Left colon (tissue), 2 donors: ENCODE measurements at regions not wholly inside any gene's neighbourhood (a gene's known extent, or its start where the extent isn't known, plus 50 kb on each side); places are given as distances from the start of the nearest gene placed in this dataset.

ENCODE experiments used
- ATAC-seq: fragments of 200-7000 bp; cut with Tn5 transposase; one replicate; pipeline ENCODE4 v1.9.1; 2020; ENCODE audit warnings: mild to moderate bottlenecking, moderate library complexity
- DNase-seq, 2 donors: peaks; one replicate each; pipeline ENCODE4 v3.0.0-alpha.2; 2020
- intact Hi-C, 2 donors: fragments of 100-400 bp; cut with DNase I in 1 of 2; cut with micrococcal nuclease in 1 of 2; formaldehyde crosslinking; loops; one replicate each; pipeline versions ENCODE4 v1.11.2 to v1.14.0; 2022; cut with DNase I, micrococcal nuclease
- donor health status: DM: no; HTN: no; CAD: no.
- donor health status: DM: yes; HTN: yes; CAD: no.

DNA sequence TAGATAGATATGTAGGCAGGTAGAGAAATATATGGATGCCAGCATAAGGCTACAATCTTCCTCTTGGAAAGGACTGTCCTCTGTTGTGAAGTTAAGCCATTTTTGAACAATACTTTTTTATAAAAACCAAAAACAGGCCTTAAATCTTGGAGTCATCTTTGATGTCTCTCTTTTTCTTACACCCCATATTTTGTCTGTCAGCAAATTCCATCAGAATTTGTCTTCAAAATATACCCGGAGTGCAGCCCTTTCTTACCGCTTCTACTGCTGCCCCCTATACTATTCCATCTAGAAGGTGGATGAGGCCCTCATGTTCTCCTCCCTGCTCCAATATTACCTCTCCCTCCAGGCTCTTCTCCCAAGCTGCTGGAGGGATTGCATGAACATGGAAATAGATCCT lies 326.5 kb downstream of the HAPSTR1 start:
- DNase-seq, result no peak
- intact Hi-C loops, result no loop called here
- ATAC-seq, result no peak

DNA sequence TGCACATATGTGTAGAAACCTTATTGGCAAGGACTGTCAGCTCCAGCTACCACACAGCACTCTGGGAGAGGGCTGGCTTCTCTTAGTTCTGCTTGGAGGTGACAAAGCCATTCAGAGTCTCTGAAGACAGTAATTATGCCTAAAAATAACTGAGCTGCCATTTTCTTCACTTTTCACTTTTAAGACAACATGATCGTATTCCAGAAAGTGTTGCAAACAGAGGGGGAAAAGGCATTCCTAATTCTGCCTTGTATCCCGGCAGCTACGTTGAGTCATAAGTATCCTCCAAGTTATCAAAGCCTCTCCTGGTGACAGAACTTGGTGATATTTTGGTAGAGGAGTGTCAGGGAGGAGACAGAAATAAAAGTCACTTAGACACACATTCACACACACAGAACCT lies 327.7 kb downstream of the HAPSTR1 start:
- intact Hi-C loops, result no loop called here
- ATAC-seq (no peak), DNase-seq (no peak)

DNA sequence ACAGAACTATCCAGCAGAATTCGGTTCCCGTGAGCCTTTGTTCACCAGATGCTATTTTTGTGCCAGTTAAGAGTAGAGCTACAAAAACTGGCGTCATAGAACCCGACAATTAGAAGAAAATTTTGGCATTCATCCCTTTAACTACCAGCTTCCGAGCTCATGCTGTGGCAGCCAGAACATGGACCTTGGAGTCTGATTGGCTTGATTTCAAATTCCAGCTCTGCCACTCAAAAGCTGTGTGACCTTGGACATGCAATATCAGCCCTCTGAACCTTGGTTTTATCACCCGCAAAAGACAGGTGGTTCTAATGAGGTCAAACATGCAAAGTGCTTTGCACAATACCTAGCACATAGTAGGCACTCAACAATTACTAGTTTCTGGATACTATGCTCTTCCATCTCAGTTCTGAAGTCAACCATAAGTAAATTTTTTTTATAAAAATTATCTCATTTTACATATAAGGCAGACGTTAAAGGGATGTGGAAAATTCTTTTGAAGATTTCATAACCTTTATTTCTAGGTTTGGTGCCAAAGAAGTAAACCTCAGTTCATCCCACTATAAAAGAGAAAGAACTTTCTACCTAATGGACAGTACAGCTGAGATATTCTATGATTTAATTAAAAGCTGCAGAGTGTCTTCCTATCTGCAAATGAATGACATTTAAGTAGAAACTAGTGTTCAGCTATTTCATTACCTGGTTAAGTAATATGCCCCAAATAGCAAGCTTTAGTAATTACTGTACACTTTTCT lies 331.5 kb downstream of the HAPSTR1 start:
- no peak for DNase-seq
- intact Hi-C loops, result no loop called here
- ATAC-seq, result peak; percentile 68

DNA sequence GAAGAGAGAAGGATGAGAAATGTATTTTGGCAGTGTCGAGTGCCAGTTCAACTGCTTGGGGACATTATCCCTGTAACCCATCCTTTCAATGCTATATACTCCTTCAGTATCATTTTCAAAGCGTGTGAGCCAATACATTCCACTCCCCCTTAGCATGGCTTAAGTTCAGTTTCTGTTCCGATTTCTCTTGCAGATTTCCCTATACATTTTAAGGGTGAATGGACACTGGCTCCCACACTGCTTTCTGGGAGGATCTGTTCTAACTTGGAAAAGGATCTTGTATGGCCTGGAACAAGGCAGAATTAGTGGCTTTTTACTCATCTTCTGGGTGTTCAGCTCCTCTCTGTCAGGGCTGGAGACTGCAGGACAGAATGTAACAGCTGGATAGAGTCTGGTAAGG lies 333.8 kb downstream of the HAPSTR1 start:
- DNase-seq, result no peak
- intact Hi-C loops, result no loop called here
- ATAC-seq, result no peak

GRCh38 chr16:9428355-9429005 lies 337.0 kb downstream of the HAPSTR1 start:
- peak; percentile 89 for ATAC-seq

DNA sequence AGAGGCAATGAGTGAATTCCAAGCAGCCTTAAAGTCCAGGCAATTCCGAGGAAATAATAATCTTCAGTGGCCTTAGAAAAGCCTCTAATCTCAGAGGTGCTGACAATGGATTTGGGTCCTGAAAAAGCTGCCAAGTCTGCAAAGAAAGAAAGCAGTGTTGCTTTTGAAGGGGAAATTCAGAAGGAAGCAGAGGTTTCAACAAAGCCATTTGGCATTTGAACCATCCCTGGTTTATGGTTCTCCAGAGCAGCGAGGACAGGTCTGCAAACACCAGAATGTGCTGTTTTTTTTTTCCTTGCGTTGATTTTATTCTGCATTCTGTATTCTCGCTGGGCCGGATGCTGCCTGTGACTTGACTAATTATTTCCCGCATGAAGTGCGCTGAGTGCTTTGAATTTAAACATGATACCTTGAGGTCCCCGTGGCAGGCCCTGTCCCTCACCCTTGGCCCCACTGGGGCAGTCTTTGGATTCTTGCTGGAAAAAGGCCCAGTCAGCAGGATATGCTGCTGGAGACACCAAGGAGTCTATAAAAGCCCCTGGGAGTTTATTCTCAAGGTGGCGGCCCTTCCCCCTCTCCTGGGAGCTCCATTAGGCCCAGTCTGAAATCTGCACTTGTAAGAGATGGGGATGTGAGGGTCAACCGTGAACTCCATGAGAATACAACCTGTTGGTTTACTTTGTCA lies 338.3 kb downstream of the HAPSTR1 start:
- ATAC-seq (no peak), DNase-seq (no peak)
- intact Hi-C loops, result no loop called here

More at GRCh38 chr16:9428355-9429005, 337.0 kb downstream of the HAPSTR1 start:
- intact Hi-C loops, result no loop called here
- peak in 1 of 2 donors; percentile 9 for DNase-seq

DNA sequence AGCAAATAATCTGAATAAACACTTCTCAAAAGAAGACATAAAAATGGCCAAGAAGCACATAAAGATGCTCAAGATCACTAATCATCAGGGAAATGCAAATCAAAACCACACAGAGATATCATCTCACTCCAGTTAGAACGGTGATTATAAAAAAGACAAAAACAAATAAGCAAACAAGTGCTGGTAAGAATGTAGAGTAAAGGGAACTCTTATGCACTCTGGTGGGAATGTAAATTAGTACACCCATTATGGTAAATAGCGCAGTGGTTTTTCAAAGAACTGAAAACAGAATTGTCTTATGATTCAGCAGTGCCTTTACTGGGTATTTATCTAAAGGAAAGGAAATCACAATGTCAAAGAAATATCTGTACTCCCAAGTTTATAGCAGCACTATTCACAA lies 343.2 kb downstream of the HAPSTR1 start:
- ATAC-seq, result no peak
- no peak for DNase-seq
- intact Hi-C loops, result no loop called here

- intact Hi-C loops, result no loop called here
Measured at GRCh38 chr16:9436175-9436574, 344.7 kb downstream of the HAPSTR1 start.

GRCh38 chr16:9437115-9437514 lies 345.7 kb downstream of the HAPSTR1 start:
- DNase-seq, result no peak
- intact Hi-C loops, result no loop called here
- peak; percentile 36 for ATAC-seq

More at GRCh38 chr16:9436175-9436574, 344.7 kb downstream of the HAPSTR1 start:
- no peak for ATAC-seq
- no peak for DNase-seq

DNA sequence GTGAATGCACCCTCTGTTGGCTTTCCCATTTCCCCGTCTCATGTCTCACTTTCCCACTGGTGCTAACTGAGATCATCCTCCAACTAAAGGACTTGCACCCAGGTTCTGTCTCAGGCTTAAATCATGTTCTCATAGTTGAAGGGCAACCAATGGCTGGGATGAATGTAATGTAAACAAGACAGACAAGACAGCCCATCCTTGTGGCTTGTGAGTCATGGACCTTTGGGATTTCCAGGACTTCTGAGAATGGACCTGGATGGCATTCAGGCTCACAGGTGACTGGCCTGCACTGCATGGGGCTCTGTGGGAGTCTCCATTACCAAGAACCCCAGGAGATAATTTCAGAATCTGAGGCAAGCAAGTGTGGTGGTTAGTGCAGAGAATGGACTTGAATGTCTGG lies 347.5 kb downstream of the HAPSTR1 start:
- intact Hi-C loops, result no loop called here
- ATAC-seq, result no peak
- DNase-seq, result no peak

DNA sequence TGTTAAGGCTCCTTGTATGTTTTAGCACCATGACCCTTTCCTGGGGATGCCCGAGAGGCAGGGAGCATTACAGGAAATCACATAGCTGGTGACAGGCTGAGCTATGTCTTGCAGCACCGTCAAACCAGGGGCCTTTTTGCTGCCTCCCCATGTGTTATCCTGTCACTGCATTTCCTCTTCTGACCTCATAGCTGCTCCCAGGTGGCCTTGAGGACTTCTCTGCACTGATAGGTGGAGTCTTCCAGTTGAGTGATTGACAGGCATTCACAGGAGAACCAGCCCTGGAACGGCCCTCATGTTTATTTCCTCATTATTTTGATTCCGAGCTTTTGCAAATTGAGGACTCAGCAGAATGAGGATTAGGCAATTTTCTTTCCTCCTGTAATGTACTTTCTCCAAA lies 349.6 kb downstream of the HAPSTR1 start:
- ATAC-seq (peak; percentile 88), DNase-seq (peak in 1 of 2 donors; percentile 7)
- intact Hi-C loops, result no loop called here

DNA sequence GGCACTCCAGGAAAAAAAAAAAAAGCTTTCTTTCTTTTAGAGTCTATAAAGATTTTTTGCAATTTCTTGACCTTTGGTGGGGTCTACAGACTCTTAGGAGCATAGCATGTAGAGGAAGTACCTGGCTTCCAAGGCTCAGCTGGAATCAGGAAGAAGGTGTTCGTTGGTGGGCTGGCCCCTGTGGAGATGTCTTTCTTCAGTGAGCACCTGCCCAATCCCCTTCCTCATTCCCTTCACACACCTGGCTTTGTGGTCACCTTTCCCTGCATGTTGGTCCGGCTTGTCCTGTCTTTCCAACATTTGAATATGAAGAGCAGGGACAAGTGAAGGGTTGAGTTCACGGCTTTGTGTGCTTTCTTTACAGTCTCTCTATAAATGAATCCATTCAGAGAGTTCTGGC lies 352.4 kb downstream of the HAPSTR1 start:
- no peak for DNase-seq
- ATAC-seq, result no peak
- intact Hi-C loops, result no loop called here

DNA sequence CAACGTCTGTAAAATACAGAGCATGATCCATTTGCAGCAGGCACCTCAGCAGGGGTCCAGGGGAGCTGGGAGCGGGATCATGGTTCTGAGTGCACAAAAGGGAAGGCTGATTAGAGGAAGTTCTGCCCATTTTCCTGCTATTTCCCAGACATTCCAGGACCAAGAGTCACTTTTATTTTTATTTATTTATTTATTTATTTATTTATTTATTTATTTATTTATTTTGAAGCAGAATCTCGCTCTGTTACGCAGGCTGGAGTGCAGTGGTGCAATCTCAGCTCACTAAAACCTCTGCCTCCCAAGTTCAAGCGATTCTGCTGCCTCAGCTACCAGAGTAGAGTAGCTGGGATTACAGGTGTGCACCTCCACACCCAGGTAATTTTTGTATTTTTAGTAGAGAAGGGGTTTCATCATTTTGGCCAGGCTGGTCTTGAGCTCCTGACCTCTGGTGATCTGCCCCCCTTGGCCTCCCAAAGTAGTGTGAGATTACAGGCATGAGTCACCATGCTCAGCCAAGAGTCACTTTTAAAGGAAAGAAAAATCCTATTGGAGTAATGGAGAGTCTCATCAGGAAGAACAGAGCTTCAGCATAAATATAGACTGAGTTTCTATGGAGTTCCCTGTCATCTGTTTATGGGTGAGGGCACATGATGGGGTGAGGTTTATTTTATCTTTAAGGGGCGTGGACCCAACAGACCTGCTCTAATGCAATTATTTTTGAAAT lies 355.2 kb downstream of the HAPSTR1 start:
- ATAC-seq (no peak), DNase-seq (no peak)
- intact Hi-C loops, result no loop called here

GRCh38 chr16:9447195-9447551 lies 355.7 kb downstream of the HAPSTR1 start:
- intact Hi-C loops, result no loop called here
- ATAC-seq (no peak), DNase-seq (no peak)

- DNase-seq, result no peak
- intact Hi-C loops, result no loop called here
- no peak for ATAC-seq
Measured at GRCh38 chr16:9447699-9448098, 356.3 kb downstream of the HAPSTR1 start.

DNA sequence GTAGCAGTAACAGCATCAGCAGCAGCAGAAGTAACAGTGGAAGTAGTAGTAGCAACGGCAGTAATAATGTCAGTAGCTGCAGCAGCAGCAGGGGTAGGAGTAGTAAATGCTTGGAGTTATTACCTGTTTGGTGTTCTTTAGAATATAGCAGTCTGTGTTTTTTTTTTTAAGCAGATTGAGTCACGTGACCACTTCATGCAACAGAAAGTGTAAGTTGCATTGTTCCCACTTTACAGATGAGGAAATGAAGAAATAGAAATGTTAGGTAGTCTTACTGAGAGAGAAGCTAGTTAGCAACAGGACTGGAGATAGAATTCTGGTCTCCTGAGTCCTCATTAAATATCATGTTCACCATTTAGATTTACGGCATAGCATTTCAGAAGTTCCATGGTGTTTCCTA lies 358.2 kb downstream of the HAPSTR1 start:
- no peak for DNase-seq
- no peak for ATAC-seq
- intact Hi-C loops, result no loop called here

DNA sequence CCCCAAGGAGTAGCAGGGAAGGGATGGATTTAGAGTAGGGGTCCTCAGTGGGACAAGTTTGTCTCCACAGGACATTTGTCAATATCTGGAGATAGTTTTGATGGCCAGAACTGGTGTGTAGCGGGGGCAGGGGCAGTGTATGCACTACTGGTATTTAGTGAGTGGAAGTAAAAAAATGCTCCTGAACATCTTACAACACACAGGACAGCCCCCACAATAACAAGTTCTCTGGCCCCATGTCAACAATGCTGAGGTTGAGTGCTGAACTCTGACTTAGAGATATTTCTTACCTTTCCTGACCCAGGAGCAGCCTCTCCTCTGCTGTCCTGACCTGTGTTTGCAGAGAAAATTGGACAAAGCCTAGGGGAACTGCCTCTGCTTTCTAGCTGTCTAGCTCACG lies 365.8 kb downstream of the HAPSTR1 start:
- ATAC-seq (no peak), DNase-seq (no peak)
- intact Hi-C loops, result no loop called here

DNA sequence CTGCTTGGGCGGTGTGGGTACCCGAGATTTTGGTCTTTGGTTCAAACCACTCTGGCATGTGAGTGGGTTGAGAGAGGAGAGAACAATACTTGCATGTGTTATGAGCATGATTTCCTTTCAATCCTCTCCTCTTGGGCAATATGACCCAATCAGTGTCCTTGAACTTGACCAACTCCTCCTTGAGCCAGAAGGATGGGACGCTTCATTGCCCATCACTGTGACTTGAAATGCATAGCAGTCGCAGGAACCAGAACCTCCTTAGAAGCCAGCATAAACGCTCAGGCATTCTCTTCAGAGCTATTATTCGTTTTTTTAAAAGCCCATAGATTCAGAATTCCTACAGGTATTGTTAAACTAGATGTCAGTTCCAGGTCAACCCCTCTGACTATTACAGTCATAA lies 367.4 kb downstream of the HAPSTR1 start:
- no peak for DNase-seq
- intact Hi-C loops, result no loop called here
- ATAC-seq, result no peak

- DNase-seq, result no peak
- intact Hi-C loops, result no loop called here
- no peak for ATAC-seq
Measured at GRCh38 chr16:9462984-9463383, 371.5 kb downstream of the HAPSTR1 start.

DNA sequence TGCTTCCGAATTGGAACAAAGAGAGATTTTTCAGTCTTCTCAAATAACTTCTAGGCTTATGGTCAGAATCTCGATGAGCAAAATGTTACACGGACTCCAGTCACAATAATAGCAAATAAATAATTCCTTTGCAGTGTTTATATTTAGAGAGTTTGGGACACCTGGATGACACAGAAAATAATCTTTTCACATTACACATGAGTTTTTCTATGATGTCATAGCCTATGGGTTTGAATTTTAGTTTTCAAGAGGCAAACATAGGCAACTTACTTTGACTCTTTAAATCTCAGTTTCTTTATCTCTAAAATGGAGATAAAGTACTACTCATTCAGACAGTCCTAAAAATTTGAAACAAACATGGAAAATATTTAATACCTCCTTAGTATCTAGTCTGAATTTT lies 372.0 kb downstream of the HAPSTR1 start:
- DNase-seq (no peak), ATAC-seq (no peak)
- intact Hi-C loops, result no loop called here
